Inflammatory macrophage treated with lipopolysaccharide for 1 hour (primary cell): ENCODE measurements at regions not wholly inside any gene's neighbourhood (a gene's known extent, or its start where the extent isn't known, plus 50 kb on each side); places are given as distances from the start of the nearest gene placed in this dataset.

ENCODE experiments used
- DNase-seq, 2 donors: peaks; one replicate each; pipeline ENCODE4 v3.0.0-alpha.2; 2020 to 2022

DNA sequence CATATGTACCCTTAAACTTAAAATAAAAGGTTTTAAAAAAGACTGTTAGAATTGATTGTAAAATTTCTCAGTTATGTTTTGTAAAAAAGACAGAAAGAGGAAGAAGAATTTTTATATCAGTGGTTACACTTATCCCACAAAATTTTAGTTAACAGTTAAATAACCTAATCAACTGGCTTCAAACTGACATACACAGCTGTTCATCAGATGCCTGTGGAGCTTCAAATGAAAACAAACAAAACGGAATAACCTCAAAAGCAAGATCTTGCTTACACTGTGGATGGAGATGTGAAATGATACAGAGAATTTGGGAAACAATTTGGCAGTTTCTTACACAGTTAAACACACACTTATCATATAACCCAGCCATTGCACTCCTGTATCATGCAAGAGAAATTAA lies 521.0 kb downstream of the ETS1 start:
- DNase-seq, result no peak

DNA sequence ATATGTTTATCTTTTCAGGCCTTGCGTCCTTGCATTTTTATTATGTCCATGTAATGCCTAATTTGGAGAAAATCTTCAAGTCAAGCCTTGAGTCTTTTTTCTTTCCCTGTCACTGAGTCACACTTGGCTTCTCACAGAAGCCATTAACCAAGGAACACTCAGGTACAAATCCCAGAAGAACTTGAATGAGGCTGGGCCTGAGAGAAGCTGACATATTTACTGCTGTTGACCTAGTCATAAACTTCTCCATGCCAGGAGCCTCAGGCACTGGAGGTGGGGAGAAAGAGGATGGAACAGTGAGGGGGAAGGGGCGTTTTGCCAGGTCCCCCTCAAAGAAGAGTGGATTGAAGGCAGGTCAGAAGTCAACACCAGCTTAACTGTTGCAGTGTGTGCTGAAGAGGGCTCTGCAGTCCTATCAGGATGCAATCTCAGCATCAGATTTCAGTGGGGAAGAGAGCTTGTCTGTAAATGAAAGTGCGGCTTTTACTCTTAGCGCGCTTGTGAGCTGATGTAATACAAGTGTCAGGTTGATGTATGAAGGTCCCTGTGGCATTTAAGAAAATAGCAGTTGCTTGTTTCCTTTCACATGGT lies 526.0 kb downstream of the ETS1 start:
- DNase-seq, result no peak

DNA sequence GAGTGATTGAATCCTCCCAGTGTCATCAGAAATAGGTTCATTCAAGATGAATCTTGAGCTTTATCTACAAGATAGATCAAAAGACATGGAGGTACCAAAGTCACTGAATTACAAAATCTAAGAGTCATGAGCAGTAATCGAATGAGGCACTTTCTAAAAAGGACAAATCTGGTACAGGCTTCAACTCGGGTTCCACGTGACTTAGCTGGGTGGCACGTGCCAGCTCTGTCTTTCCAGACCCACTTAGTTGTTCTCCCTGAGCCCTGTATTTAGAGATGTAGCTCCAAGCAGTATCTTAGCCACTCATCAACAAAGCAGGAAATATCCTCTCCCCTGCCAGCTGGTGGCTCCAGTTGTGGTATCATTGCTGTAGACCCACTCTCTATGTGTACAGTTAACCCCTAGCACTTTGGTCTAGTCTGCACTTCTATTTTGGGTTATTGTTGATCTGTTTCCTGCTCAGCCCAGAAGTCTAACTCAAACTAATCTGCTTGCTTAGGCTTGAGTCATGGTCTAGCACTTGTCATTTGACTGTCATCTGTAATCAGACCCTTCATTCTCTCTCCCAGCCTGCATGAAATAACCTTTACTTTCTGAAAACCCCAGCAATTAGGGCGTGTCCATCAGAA lies 528.7 kb downstream of the ETS1 start:
- no peak for DNase-seq

DNA sequence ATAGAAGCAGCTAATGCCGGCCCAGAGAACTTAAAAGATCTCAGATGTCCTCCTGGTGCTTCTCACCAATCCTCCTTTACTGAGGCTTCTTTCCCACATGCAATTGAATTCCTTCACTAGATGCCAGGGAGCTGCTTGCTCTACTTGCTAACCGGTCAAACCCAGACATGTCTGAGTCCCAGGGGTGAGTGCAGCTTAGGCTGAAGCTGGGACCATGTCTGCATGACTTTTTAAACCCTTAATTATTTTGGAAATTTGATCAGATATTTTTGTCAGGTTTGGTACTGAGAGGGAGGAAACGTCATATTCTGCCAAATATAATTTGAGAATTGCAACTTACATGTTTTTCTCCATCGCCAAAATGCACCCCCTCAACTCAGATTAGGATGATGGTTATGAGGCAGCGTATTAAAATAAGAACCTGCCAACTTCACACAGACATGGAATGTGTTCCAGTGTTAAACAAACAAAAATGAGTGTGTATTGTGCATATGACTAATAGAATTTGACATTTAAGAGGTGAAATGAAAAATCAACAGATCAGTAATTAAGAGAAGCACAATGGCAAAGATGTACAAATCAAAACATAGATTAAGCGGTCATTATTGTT lies 529.5 kb downstream of the ETS1 start:
- no peak for DNase-seq

DNA sequence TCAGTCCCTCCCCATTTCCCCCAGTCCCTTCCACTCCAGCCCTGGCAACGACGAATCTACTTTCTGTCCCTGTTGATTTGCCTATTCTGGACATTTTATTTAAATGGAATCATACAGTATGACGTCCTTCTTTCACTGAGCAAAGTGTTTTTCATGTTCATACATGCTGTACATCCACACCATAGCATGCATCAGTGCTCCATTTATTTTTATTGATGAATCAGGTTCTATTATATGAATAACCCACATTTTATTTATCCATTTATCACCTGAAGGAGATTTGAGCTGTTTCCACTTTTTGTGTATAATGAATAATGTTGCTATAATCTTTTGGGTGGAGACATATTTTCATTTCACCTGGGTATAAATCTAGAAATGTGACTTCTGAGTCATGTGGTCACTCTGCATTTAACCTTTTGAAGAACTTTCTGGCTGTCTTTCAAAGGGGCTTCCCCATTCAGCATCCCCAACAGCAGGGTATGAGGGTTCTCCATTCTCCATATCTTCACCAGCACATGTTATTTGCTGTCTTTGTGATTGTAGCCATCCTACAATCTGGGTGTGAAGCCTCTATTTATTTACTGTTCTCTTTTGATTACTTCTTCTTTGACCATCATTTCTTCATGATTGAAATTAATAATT lies 531.7 kb downstream of the ETS1 start:
- no peak for DNase-seq

DNA sequence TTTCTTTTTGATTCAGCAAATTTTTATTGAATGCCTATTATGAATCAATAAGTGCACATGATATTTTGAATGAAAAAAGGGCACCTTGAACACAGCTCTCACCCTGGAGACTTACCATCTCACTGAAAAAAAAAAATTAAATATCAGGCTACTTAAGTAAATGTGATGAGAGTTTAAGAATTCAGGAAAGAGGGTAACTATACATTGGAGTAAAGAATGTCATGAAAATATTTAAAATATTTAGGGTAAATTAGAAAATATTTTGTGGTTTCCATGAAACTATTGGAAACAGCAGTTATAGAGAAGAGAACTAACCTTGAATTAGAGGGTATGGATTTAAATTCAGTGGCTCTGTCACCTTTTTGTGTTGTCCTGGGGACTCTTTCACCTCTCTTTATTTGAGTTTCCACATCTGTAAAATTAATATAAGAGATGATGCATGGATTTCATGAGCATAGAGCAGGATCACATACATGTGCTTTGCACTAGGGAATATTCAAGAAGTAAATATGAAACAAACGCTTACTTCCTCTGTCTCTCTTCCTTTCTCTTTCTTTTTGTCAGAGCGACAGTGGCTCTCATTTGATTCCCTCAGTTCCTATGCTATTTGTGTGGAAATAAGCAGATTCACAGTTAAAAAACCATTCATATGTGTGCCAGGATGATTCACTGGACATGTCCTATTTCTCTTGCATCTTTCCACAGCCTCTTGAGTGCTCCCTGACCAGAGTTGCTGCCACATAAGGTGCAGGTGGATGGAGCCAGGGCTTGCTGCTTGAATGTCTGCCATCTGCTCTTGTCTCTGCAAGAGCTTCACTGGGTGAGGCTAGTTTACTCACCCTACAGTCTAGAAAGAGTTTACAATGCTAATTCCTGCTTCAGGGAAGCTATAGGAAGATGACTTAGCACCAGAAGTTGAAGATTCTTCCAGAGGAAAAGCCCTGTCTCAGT lies 533.1 kb downstream of the ETS1 start:
- peak; percentile 13 to 16 for DNase-seq

DNA sequence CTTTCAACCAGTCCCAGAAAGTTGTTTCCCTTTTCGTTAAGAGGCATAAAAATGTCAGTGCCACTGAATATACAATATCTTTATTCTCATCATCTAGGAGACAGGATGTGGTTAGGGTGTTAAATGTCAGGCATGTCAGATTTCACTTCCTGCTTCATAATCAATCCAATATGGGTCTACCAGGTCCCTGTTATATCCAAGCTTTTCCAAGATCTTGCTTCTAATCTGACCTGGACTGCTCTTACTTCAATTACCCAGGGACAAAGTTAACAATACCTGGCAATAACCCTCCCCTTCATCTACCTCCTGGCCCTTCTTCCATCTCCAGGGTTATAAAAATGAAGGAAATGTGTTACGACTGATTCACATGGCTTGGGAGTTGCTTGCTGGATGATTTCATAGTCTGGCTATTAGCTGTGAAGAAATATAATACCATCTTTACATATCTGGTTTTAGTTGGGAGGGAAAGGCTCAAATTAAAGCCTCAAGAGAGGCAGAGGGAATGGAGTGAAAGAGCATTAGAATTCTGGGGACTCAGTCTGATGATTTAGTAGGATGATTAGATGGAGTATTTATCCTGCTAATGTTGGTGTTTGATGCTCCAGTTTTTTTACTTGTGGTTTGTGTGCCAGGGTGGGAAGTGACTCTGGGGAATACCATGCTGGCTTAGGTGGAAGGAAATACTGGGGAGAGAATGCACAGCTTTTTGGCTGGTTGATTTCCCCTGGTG lies 534.3 kb downstream of the ETS1 start:
- no peak for DNase-seq

DNA sequence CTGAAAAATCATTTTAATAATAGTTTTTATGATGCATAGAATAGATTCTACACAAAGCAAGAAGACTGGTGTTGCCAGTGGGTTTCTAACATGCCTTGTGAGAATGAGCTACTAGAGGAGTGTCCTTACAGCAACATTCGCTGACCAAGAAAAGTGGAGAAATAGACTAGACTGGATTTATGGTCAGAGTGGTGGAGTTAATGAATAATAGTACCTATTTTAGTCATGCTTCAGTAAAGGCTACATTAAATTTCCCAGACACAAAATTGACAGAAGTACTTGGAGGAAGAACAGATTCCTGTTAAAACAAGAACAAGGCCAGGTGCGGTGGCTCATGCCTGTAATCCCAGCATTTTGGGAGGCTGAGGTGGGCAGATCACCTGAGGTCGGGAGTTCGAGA lies 539.2 kb downstream of the ETS1 start:
- no peak for DNase-seq

DNA sequence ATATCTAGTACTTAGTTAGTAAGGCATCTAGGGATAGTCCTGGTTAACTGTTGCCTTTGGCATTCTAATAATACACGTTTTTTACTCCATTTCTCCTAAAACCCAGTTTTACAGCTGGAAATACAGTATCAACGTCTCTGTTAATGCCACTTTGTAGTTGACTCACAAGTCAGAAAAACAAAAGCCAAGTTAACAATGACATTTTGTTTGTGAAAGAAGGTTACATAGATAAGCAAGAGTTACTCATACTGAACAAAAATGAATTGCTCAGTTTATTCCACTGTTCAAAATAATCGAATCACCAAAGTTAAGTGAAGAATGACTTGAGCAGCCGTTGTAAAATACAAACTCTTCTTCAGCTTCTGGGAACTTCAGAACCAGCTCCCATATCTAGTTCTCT lies 540.3 kb downstream of the ETS1 start:
- no peak for DNase-seq

DNA sequence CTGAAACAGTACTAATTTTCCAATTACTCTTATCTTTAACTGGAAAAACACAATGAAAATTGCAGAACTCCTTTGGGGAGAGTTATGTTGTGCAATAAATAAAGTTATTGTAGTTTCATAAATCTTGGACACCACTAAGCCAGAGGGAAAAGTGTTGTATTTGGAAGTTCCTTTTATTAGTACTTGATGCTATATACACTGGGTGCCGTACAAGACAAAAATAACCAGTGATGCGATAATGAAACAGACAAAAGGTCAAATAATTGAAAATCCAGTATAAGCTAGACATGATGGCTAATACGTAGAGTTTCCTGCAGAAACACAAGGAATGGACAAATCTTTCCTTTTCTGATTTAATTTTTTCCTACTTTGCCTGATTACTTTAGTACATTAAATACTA lies 541.1 kb downstream of the ETS1 start:
- DNase-seq, result peak in 1 of 2 donors; percentile 24

DNA sequence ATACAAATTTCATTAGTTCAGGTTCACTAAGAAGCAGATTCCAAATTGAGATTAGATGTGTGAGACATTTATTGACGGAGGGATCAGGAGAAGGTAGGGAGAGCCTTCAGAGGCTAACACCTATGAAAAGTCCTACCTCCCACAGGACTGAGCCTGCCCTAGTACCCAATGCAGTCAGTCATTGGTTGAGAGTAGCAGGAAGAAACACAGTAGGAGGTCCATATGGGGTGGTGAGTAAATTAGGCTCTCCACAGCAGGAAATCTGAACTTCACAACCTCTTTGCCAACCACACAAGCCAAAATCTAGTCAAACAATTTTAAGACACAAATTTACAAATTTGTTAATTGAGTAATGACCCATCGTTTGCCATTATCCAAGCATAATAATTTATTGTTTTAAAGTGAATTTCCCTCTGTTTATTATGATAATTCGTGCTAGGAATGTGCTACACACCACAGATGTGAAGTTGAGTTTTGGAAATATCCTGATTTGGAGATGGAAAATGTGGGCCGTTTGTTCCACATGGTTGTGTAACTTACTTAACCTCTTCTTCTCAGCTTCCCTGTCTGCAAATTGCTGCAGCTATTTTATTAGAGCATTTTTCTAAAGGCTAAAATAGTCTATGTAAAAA lies 542.1 kb downstream of the ETS1 start:
- DNase-seq, result no peak

DNA sequence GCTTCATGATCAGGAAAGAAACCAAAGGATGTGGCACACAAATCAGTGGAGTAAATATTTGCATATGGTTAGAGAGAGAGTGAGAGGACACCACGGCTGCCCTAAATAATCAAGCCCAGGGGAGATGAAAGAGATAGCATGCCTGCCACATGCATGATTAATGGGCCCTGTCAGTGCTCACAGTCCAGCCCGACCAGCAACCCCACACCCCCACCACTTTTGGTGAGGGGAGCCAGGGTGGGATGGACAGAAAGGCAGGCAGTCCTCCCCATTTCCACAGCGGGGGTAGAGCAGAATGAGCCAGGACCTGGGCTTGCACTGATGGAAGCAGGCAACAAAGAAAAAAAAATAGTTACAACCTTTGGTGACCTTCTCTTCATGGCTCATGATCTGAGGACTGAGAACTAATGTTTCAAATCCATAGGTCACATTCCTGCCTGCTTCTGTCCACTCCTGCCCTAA lies 545.0 kb downstream of the ETS1 start:
- no peak for DNase-seq

DNA sequence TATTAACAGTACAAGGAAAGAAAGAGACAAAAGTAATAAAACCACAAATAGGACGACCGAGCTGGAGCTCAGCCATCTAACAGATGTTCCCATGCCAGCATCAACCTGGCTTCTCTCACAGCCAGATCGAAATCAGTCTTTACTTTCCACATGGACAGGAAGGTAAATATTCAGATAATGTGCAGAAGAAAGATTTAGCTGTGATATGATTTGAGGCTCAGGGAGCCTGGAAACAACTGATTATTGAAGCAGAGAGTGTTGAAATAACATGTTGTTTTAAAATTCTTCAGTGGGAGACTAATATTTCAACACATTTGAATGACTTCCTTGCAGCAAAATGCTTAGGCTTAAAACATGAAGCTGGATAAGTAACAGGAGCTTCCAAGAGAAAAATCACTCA lies 546.8 kb downstream of the ETS1 start:
- DNase-seq, result peak; percentile 28 to 49

DNA sequence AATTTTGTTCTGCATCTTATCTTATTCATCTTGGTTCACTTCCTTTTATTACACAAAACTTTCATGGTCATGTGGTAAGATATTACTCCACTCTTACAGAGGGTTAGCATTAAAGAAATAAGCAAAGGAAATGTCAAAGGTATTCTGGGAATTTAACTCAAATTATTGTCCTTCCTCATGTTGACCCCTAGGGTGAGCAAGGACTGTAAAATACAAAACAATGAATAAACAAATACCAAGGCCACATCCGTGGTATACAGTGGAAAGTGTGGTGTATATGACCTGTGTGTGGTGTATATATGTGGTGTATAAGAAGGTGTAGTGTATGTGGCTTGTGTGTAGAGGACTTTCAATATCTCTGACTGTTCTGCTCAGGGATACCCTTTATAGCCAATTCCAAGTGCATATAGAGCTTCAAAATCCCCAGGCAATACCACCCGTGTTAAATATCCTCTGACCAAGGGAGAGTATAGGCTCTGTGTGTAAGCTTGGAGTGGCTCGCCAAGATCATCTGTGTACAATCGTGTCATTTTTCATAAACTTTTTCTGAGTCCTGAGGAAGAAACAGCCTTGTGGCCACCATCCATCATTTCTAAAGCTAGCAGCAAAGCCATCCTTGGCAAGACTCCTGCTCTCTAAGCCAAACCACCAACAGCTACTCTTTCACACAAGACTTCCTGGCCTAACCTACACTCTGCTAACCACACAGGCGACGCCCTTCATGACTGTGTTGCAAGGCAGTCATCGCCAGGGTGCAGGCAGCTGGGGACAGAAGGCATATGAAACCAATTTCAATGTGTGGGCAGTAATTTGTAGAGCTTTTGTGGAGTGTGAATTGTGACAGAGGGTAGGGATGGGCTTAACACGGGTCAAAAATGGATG lies 548.0 kb downstream of the ETS1 start:
- peak; percentile 77 to 89 for DNase-seq

DNA sequence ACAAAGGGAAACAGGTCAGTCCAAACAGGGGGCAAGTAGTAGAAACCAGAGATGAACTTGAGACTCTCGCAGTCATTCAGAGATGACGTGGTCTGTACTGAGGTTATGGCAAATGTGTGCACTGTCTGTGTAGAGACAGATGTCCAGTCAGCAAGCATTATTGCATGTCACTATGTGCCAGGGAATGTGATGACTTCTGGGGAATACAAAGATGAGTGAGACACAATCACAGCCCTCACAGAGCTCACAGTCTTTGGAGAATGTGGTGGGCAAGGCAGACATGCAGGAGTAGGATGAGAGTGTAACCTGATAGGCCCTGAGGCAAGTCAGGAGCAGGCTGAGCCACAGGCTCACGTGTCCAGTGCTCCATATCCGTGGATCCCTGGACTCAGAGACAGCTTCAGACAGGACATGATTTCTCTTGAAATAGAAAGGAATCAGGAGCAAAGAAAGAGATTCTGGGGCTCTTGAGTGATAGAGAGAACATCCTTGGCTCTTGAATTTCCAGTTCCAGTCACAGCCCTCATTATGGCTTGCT lies 550.7 kb downstream of the ETS1 start:
- no peak for DNase-seq

DNA sequence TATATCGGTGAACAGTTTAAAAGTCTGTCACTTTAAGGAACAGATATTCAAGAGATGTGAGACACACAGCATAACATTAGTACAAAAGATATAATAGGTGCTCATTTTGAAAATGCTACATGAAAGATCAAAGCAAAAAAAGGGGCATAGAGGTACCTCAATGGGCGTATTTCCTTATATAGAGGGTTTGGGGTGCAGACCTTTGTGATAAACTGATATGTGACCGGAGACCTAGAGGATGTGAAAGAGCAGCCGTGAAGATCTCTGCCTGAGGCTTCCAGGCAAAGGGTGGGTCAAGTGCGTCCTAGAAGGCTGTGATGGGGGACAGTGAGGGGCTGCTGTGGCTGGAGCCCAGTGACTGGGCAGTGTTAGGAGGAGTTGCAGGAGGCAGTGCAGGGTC lies 551.4 kb downstream of the ETS1 start:
- no peak for DNase-seq

DNA sequence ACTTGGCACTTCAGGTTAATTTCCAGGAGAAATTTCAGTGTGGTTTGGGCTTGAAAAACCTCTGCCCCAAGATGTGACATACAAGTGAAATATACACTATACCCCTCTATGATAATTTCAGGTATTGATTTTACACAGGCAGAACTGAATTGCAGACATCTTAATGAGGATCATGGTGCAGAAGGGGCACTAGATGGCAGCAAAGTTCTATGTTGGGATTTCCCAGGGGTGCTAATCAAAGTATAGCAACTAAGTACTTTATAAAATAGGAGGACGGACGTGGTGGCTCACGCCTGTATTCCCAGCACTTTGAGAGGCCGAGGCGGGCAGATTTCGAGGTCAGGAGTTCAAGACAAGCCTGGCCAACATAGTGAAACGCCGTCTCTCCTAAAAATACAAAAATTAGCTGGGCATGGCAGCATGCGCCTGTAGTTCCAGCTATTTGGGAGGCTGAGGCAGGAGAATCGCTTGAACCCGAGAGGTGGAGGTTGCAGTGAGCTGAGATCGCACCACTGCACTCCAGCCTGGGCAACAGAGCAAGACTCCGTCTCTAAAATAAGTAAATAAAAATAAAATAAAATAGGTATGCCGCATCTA lies 555.7 kb downstream of the ETS1 start:
- DNase-seq, result peak; percentile 48 to 91

DNA sequence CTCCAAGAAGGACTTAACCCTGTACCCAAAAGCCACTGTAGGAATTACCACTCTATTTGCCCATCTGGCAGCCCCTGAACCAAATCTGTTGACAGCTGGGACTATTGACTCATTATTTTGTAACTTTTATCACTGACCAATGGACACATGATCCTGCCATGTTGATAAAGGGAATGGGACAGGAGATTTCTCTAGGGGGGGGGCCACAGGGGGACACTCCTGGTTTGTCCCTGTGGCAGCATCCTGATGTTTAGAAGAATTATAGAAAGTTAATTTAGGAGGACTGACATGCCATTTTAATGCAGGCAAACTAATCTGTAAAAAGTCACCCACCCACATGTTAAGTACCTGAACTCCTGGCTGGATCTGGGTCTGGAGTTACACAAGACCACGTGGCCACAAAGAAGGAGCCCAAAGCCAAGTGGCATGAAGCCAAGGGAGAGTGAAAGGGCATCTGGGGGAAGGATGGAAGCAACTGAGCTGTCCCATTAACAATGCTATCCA lies 558.1 kb downstream of the ETS1 start:
- DNase-seq, result no peak

DNA sequence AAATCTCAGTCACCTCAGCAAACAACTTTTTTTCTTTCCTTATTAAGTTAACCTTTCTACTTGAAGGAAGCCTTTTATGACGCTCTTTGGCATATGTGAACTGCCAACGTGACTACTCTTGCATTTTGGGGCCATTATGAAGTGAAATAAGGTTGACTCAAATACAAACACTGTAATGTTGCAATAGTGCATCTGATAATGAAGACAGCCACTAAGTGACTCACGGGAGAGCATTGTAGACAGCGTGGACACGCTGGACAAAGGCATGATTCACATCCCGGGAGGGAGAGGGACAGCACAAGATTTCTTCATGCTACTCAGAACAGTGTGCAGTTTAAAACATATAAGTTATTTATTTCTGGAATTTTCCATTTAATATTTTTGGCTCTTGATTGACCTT lies 560.8 kb downstream of the ETS1 start:
- peak; percentile 72 to 94 for DNase-seq

DNA sequence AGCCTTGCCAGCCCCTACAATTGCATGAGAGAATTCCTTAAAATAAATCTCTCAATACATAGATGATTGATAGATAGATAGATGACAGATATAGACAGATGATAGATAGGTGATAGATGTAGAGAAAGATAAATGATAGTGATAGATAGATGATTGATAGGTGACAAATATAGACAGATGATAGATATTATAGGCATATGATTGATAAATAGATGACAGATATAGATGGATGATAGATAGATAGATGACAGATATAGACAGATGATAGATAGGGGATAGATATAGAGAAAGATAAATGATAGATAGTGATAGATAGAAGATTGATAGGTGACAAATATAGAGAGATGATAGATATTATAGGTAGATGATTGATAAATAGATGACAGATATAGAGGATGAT lies 564.6 kb downstream of the ETS1 start:
- no peak for DNase-seq
